Cardiac muscle cell (in vitro differentiated cells and primary cell): ENCODE measurements at regions not wholly inside any gene's neighbourhood (a gene's known extent, or its start where the extent isn't known, plus 50 kb on each side); places are given as distances from the start of the nearest gene placed in this dataset.
A peak's percentile ranks its signal among the peaks of the same experiment; 100 is the strongest.

ENCODE experiments used
- DNase-seq, 2 donors: peaks; one replicate each; pipeline versions ENCODE4 v3.0.0 to v3.0.0-alpha.2; 2010 to 2017; ENCODE audit warnings: low read depth in 1 of 2, low spot score in 1 of 2
- H3K27ac ChIP-seq: fragments of 200-600 bp; sonication (generic); 2 replicates; pipeline ENCODE4 v1.5.1; 2016
- H3K27me3 ChIP-seq: fragments of 200-600 bp; sonication (generic); 2 replicates; pipeline ENCODE4 v1.6.0; 2016; ENCODE audit warnings: control low read depth
- H3K36me3 ChIP-seq: fragments of 200-600 bp; sonication (generic); 2 replicates; pipeline ENCODE4 v1.5.1; 2016; ENCODE audit warnings: control low read depth
- H3K4me1 ChIP-seq: fragments of 200-600 bp; sonication (generic); 2 replicates; pipeline ENCODE4 v1.8.1; 2017; ENCODE audit warnings: low read depth, mild to moderate bottlenecking, mixed run types
- H3K4me3 ChIP-seq: fragments of 200-600 bp; sonication (generic); 2 replicates; pipeline ENCODE4 v1.5.1; 2016; ENCODE audit warnings: mild to moderate bottlenecking
- H3K9me3 ChIP-seq: fragments of 200-600 bp; sonication (generic); 2 replicates; pipeline ENCODE4 v1.5.1; 2017; ENCODE audit warnings: low read depth, mild to moderate bottlenecking, control low read depth
- CTCF ChIP-seq: IDR thresholded peaks from 2 replicates; pipeline ENCODE4 v1.5.1; 2012; ENCODE audit warnings: low read depth, mild to moderate bottlenecking, low read length

GRCh38 chr21:21929226-21929625, 931.0 kb downstream of the NCAM2 start:
- no peak overlapping the region for H3K4me3 ChIP-seq
- H3K36me3 ChIP-seq: no peaks in the 10 kb centered on the region
- TF ChIP-seq CTCF: no peak
- no peak for DNase-seq
- H3K9me3 ChIP-seq: no peaks in the 10 kb centered on the region
- no peaks in the 10 kb centered on the region for H3K27me3 ChIP-seq
- H3K27ac ChIP-seq: no peak overlapping the region
- H3K4me1 ChIP-seq: no peaks in the 10 kb centered on the region

DNA sequence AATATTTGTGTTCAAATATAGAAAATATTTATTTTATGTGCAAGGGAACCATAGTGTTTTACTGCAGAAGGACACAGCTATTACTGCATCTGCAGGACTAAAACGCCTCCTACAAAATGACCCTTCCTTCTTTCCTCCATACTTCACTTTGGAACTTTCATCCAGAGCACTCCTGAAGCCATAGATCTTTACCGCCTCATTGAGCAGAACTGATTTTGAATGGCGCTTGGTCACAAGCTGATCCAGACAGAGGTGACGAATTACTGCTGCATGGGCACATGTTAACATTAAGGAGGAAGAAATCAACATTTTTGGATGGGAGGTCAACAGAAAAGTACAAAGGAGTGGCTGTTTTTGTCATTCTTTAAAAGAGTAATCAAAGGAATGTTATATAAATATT, 931.6 kb downstream of the NCAM2 start:
- H3K9me3 ChIP-seq: no peaks in the 10 kb centered on the region
- no peak overlapping the region for H3K4me3 ChIP-seq
- no peaks in the 10 kb centered on the region for H3K36me3 ChIP-seq
- no peak overlapping the region for H3K27ac ChIP-seq
- TF ChIP-seq CTCF: no peak
- H3K27me3 ChIP-seq: no peaks in the 10 kb centered on the region
- no peaks in the 10 kb centered on the region for H3K4me1 ChIP-seq
- no peak for DNase-seq

- no peaks in the 10 kb centered on the region for H3K4me1 ChIP-seq
- no peaks in the 10 kb centered on the region for H3K9me3 ChIP-seq
- TF ChIP-seq CTCF: no peak
- no peaks in the 10 kb centered on the region for H3K27me3 ChIP-seq
- H3K4me3 ChIP-seq: no peak overlapping the region
- DNase-seq: no peak
- H3K27ac ChIP-seq: no peak overlapping the region
- no peaks in the 10 kb centered on the region for H3K36me3 ChIP-seq
Measured at GRCh38 chr21:21952566-21952965, 954.4 kb downstream of the NCAM2 start.

DNA sequence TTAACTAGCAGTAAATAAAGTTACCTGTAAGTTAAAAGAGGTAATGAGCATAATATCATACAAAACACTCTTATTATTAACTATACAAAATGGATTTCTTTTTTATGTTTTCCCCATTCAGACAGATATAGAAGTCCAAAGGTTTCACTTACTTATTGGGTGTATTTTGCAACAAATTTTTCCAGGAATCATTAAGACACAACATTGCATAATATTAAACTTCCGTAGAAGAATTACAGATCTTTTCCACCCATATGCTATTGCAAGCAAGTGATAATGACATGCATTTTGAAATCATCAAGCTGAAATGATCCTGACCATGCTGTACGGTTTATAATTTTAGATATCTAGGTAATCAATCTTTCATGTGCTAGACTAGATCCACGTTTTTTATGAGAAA, 957.0 kb downstream of the NCAM2 start:
- no peak for TF ChIP-seq CTCF
- DNase-seq: peak in 1 of 2 donors; percentile 2
- Histone ChIP-seq H3K9me3 (no peaks in the 10 kb centered on the region), H3K27me3 (no peaks in the 10 kb centered on the region), H3K36me3 (no peaks in the 10 kb centered on the region), H3K4me3 (no peak overlapping the region), H3K27ac (no peak overlapping the region), H3K4me1 (no peaks in the 10 kb centered on the region)

DNA sequence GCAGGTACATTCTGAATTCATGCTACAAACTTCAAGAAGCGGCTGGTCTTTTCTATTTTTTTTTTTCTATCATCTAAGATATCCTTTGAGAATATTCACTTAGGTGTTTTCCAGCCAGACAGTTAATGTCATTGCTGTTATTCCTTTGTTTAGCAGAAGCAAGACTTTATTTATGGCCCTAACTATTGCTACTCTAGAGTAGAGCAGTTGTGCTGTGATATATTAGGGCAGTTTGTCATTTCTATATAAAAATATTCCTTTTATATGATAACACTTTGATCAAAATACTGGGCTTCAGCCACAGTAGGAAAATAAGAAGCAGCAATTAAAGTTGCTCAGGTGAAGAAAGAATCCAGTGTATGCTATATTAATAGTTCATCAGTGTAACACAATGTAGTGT, 959.3 kb downstream of the NCAM2 start:
- no peak for DNase-seq
- Histone ChIP-seq H3K27me3 (no peaks in the 10 kb centered on the region), H3K9me3 (no peaks in the 10 kb centered on the region), H3K27ac (no peak overlapping the region), H3K4me1 (no peaks in the 10 kb centered on the region), H3K4me3 (no peak overlapping the region), H3K36me3 (no peaks in the 10 kb centered on the region)
- no peak for TF ChIP-seq CTCF

DNA sequence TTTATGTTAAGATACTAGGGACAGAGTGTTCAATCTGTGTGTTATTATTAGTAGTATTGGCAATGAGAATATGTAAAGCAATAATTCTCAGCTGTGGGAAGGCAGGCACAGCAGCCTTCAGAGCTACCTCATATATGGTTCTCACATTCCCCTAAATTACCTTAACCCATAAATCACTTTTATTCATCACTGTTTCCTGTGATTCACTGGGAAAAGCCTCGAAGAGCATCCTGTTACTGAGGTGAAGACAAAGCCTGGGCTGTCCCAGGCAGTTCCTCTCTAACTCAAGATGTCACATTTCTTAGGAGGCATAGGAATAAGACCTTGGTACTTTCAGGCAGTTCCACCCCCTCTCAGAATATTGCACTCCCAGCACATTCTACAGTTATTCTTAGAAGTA, 965.7 kb downstream of the NCAM2 start:
- H3K27me3 ChIP-seq: no peaks in the 10 kb centered on the region
- H3K27ac ChIP-seq: no peak overlapping the region
- H3K9me3 ChIP-seq: no peaks in the 10 kb centered on the region
- DNase-seq: no peak
- H3K4me1 ChIP-seq: no peaks in the 10 kb centered on the region
- H3K36me3 ChIP-seq: no peaks in the 10 kb centered on the region
- TF ChIP-seq CTCF: no peak
- no peak overlapping the region for H3K4me3 ChIP-seq
